Right renal pelvis (tissue), 4 donors: ENCODE measurements at regions not wholly inside any gene's neighbourhood (a gene's known extent, or its start where the extent isn't known, plus 50 kb on each side); places are given as distances from the start of the nearest gene placed in this dataset.
A peak's percentile ranks its signal among the peaks of the same experiment; 100 is the strongest.

Experiments
- DNase-seq, 4 donors: peaks; one replicate each; pipeline ENCODE4 v3.0.0-alpha.2; 2013; ENCODE audit warnings: low read depth in 4 of 4, low spot score in 3 of 4, missing footprints in 1 of 4

DNA sequence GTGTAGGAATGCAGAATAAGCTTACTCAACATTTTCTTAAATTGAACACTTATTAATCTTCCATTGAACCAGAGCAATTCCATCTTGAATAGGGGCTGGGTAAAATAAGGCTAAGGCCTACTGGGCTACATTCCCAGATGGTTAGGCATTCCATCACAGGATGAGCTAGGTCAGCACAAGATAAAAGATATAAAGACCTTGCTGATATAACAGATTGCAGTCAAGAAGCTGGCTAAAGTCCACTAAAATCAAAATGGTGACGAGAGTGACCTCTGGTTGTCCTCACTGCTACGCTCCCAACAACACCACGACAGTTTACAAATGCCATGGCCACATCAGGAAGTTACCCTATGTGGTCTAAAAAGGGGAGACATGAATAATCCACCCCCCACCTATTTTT lies 156.1 kb downstream of the NXNL2 start:
- DNase-seq = no peak

DNA sequence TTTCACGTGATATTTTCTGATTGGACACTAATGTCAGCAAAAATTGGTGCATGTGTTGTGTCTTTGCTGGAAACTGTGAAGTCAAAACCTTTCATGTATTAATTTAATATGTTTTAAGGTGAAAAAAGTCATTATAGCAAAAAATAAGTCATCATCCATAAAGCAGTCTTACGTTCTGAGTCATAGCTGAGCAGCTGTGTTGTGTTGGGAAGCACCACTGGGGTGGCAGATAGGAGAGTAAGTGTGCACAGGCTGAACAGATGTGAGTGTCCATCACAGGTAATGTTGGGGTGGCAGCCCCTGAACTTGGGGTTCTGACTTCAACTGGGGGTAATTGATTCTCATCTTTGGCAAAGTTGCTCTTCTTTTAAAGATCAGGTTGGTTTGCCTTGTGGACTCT lies 156.8 kb downstream of the NXNL2 start:
- DNase-seq = no peak

DNA sequence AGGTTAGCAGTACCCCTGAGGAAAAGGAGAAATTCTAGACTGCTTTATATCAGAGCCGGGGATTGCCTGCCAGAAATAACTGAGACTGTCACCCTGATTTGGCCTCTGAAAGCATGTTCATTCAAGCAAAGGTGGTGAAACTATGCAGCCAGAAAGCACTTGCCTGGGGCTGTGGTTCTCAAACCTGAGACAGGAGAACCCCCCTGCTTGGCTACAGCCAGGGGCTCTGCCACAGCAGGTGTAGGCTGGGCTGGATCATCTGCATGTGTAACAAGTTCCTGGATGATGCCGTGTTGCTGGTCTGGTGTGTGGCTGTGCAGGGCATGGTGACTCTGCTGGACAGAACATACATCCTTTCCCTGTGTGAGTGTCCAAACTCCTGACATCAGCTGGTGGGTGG lies 157.8 kb downstream of the NXNL2 start:
- DNase-seq = no peak

DNA sequence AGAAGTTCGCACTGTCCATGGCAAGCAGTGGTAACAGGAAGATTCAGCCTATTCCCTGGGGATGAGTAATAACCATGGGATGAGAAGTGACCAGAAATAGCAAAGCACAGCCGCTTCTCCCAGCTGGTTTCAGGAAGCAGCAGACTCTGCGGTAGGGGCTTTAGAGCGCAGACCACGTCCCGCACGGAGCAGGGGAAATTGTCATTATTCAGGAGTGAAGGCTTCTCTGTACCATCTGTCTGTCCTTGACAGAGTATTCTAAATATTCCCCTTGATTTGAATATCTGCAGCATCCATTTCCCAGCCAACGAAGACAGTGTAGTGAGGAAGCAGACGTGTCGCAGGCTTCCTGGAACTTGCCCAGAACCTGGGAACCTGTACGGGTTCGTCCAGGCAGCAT lies 159.6 kb downstream of the NXNL2 start:
- DNase-seq = no peak

DNA sequence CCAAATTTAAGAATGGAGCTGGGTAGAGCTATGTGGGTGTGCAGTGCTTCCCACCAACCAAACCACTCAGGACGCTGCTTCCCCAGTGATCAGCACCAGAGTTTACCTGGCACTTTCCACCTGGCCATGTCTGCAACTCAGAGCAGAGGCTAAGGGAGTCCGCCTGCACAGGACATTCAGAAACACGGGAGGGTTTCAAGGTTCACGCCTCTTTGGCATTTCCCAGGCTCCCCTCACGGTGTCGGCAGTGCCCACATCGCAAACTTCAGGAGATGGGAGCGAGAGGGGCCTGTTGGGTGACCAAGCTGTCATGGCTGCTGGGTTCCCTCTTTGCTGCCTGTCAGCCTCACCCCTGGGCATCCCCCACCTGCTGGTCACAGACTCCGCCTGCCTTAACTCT lies 161.5 kb downstream of the NXNL2 start:
- DNase-seq = no peak

DNA sequence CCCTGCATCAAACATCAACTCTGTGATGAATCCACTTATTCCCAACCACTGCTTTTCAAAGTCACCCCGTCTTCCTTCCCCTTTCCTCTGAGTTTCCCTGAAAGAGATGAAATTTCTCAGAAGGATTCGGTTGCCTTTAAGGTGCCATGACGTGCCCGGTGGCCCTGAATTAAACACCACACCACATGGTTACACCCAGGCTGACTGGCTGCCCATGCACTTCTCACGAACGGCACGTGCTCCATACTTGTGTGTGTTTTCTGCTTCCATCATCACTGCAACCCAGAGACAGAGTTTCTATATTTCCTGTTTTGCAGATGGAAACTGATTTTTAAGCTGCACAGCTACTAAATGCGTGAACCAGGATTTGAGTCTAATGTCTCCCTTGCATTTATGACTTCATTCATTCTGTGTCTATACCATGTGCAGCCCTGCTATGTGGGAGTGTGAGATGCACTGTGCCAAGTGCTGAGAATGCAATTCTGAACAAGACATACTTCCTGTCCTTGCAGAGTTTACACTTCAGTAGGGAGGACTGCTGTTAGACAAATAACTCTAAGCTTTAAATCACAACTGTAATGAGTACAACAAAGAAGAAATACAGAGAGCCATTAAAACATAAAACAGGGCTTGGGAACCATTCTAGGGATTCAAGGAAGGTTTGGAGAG lies 162.9 kb downstream of the NXNL2 start:
- peak in 2 of 4 donors; percentile 29 to 45 for DNase-seq

DNA sequence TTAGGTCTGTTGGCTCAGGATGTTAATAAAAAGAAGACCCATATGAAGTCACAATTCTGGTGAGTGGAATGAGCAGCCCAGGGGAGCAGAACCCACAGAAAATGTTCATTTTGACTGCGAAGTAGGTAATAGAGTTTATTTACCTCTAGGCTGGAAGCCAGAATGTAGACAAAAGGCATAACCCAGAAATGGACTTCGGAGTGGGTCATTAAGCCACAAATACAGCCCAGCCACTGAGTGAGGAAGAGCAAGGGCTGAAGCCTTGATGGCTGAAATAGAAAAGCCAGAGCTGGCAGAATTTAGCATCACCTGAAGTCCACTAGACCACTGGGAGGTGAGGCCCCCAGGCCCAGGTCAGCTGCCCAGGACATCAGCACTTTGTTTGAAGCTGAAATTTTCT lies 168.0 kb downstream of the NXNL2 start:
- DNase-seq = no peak

DNA sequence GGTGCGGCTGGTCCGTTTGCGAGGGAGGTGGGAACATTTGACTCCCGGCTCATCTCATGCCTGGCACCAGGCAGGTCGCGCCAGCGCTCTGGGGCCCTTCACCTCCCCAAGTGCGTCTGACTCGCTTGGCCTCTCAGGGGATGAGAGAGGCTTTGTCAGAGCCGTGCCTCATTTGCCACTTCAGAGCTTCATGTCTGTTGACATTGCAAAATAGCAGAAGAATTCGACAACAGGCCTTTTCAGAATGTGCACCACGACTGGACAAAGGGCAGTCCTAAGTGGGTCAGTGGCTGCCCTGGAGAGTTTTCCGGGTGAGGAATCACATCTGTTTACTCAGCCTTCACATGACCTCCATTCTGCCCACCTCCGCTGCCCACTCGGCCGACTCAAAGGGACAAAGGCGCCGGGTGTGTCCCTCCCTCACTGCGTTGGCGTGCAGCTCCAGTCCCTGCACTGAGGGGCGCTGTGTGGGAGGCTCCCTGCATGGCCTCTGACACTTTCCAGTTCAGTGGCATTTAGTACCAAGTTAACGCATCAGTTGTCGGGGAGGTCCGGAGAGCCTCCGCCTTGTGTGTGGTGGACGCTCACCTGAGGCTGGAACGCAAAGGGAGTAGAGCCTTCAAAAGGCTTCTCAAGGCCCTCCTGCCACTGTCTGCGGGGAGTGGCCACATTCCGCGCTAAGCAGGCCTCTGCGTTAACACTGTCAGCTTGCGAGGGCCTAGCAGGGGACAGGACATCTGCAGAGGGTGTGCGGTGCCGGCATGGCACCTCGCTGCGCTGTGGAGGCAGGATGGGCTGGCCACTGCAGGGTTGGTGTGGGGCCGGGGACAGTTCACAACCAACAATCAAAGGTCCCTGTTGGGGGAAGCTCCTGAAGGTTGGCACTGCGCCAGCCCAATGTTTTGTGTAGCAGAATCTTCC lies 171.5 kb downstream of the NXNL2 start:
- peak; percentile 28 to 66 (median 55) for DNase-seq

DNA sequence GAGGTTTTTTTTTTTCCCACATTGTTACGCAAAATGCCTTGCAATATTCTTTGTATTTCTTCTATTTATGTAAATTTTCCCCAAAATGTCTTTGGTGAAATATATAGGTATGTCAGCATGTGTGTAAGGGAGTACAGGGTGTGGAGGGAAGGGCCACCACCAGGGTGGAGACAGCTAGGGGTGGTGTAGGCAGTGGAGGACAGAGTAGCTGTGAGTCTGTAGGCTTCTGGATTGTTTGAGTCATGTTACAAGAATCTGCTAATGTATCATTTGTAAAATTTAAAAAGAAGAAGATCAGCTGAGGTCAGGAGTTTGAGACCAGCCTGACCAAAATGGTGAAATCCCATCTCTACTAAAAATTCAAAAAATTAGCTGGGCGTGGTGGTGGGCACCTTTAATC lies 175.5 kb downstream of the NXNL2 start:
- DNase-seq = no peak

DNA sequence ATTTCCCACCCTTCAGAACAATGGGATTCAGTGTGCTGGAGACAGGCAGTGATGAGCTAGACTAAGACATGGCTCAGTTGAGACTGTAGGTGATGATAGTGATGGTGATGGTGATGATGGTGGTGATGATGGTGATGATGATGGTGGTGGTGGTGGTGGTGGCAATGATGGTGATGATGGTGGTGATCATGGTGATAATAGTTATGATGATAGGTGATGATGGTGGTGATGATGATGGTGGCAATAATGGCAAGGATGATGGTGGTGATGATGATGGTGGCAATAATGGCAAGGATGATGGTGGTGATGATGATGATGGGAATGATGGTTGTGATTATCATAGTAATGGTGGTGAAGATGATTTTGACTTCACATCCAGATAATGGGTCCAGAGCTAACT lies 176.7 kb downstream of the NXNL2 start:
- DNase-seq = no peak

DNA sequence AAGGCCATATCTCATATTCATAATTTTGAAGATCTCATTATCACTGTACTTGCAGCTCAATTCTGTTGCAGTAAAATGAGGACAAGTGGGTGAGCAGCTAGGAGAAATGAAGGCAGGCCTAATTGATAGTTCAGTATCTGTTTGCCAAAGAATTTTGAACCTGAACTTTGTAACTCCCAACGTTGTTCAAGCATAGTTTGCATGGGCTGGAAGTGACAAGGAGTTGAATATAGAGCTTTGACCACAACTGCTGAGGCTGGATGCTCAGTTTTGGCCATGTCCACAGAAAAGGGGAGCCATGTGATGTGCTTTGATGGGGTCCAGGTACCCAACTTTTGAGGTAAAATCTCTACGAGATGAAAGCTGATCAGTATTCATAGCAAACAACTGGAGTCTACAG lies 177.5 kb downstream of the NXNL2 start:
- no peak for DNase-seq

DNA sequence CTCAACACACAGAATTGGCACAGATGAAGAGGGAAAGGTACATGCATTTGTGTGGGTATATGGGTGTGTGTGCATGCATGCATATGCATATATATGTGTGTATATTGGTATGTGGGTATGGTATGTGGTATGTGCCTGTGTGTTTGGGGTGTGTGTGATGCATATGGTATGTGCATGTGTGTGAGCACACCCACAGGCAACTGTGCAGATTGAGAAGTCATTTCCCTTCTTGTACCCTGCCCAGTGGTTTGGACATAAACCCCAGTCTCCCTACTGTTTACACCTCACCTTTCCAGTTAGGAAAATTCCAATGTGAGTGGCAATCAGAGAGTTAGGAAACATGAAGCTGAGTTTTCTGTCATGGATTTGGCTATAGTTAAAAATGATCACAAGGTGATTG lies 178.0 kb downstream of the NXNL2 start:
- DNase-seq = no peak

DNA sequence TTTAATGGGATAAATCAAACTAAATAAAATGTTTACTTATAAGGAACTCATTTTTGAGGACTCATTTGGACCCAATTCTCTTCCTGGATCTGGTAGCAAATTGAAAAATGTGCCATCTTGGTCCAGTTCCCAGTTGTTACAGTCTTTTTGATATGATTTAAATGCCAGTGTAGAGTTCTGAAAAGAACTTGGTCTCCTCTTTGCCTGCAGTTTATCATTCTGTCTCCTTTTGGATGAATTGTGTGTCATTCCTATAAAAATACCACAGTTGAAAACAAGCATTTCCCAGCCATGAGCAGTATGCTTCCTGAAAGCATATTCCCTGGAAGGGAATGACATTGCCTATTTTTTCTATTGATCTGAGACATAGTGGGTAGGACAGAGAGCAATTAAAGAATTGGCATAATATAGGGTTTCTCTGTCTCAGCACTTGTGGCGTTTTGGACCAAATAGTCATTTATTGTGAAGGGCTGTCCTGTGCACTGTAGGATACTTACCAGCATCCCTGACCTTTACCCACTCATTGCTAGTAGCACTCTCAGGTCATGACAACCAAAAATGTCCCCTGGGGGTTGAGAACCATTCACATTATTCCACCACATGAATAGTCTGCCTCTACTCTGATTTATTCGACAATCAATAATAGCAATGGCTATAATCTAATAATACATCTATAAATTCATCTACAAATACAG lies 181.8 kb downstream of the NXNL2 start:
- DNase-seq = no peak

DNA sequence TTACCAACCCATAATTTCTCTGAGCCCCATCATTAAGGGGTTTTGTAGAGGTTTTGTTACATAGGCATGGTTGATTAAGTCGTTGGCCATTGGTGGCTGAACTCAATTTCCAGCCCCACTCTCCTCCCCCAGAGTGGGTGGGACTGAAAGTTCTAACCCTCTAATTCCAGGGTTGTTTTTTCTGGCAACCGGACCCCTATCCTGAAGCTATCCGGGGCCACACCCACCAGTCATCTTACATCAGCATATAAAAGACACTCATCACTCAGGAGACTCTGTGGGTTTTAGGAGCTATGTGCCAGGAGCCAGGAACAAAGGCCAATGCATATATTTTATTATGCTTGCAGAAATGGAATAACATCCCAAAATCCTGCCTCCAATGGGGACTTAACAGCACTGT lies 186.0 kb downstream of the NXNL2 start:
- DNase-seq = no peak

DNA sequence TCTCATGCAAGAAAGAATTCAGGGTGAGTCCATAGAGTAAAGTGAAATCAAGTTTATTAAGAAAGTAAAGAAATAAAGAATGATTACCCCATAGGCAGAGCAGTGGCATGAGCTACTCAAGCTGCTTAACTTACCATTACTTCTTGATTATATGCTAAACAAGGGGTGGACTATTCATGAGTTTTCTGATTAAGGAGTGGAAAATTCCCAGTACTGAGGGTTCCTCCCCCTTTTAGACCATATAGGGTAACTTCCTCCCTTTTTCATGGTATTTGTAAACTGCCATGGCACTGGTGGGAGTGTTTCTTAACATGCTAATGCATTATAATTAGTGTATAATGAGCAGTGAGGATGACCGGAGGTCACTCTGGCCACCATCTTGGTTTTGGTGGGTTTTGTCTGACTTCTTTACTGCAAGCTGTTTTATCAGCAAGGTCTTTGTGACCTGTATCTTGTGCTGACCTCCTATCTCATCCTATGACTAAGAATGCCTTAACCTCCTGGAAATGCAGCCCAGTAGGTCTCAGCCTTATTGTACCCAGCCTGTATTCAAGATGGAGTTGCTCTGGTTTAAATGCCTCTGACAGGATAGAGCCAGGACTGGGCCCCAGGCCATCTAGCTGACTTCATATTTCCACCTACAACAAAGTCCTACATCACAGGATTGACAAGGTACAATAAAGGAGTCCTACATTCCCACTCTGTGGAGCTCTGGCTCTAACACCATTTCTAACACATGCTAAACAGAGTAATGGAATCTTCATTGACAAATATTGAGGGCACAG lies 186.7 kb downstream of the NXNL2 start:
- DNase-seq = no peak

DNA sequence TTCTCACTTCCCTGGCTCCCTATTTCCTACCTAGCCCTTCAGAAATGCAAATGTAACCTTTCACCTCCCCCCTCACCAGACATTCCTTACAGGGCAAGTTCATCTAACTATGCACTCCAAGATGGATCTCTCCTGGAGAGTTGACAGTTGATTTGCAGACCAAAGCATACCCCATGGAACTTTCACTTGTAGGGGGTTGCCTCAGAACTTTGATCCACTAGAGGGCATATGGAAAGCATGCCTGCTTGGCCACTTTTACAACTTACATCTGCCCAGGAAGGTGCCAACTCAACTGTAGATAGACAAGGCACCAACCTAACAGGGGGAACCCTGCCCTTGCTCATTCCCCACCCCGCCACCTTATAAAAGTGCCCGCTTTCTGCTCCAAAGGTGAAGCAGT lies 187.8 kb downstream of the NXNL2 start:
- no peak for DNase-seq

DNA sequence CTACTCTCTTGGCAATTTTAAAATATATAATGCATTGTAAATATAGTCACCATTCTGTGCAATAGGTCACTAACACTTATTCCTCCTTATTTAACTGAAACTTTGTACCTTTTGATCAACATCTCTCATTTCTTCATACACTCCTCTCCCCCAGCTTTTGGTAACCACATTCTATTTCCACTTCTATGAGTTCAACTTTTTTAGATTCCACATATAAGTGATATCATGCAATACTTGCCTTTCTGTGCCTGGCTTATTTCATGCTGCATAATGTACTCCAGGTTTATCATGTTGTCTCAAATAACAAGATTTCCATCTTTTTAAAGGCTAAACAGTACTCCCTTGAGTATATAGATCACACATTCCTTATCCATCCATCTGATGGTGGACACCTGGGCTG lies 188.8 kb downstream of the NXNL2 start:
- no peak for DNase-seq

DNA sequence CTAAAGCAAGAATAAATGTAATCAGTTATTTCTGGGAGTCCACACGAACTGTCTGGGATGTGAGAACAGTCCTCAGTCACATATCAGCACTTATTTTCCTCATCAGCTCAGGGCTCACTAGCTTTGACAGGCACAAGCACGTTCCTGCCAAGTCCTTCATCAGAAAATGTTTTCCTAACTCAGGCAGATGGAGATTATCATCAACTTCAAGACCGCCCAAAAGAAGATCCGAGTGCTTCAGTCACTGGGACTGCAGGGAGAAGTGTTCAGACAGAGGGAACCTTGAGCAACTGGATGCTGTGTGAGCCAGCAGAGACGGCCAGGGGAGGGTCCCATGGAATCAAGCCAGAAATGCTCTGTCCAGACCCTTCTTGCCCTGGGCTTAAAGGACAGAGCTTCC lies 189.4 kb downstream of the NXNL2 start:
- DNase-seq = no peak

DNA sequence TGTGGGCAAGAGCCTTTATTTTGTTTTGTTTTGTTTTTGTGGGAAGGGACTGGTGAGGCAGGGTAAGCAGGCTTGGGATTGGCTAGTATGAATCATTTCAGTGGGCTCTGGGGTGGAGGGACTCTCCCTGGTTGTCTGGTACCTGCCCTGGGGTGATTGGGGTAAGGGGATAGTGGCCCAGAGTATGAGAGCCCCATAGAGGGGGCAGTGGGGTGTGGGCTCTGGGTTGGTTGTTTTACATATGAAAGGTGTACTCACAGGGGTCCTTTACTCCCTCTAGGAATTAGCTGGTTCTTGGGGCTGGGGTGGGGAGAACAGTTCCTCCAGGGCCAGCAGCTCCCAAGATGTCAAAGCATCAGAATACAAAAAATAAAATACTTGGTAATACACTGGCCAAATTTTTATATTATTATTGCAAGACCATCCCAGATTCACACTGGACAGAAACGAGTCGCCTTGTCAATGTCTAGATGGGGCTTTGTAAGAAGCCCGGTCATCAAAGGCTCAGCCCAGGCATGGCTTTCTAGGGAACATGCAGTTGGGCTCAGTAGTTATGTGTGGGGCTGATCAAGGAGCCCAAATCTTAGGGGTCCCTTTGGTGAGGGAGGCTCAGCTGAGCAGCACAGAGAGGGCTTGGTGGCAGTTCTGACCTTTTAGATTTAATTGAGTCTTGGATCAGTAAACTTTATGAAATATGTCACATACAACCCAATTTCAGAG lies 190.5 kb downstream of the NXNL2 start:
- no peak for DNase-seq

DNA sequence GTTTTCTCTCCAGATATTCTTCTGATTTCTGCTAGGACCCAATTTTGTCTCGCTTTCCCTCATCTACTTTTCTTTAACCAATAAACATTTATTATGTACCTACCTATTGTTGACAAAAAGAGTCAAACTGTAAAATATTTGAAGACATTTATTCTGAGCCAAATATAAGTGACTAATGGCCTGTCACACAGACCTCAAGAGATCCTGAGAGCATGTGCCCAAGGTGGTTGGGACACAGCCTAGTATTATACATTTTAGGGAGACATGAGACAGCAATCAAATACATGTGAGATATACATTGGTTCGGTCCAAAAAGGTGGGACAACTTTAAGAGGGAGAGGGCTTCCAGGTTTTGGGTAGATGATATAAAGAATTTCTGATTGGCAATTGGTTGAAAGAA lies 191.8 kb downstream of the NXNL2 start:
- no peak for DNase-seq
